WERI-Rb-1 (cell line): ENCODE measurements at regions not wholly inside any gene's neighbourhood (a gene's known extent, or its start where the extent isn't known, plus 50 kb on each side); places are given as distances from the start of the nearest gene placed in this dataset.
A peak's percentile ranks its signal among the peaks of the same experiment; 100 is the strongest.

Experiments used
- DNase-seq: peaks from one replicate; pipeline ENCODE4 v3.0.0-alpha.2; 2020
- H3K27ac ChIP-seq: fragments of 250-450 bp; sonication (Bioruptor Pico); 2 replicates; pipeline ENCODE4 v1.5.1; 2020; ENCODE audit warnings: mild to moderate bottlenecking, moderate library complexity
- H3K27me3 ChIP-seq: fragments of 250-450 bp; sonication (Bioruptor Pico); 2 replicates; pipeline ENCODE4 v1.5.1; 2021; ENCODE audit warnings: mild to moderate bottlenecking, low read depth, moderate library complexity; ENCODE audit not compliant: insufficient read depth, severe bottlenecking
- H3K36me3 ChIP-seq: fragments of 250-450 bp; sonication (Bioruptor Pico); 2 replicates; pipeline ENCODE4 v1.5.1; 2020; ENCODE audit warnings: mild to moderate bottlenecking, moderate library complexity
- H3K4me3 ChIP-seq: 2 replicates; pipeline ENCODE4 v1.5.1; 2011; ENCODE audit warnings: low read depth, mild to moderate bottlenecking, control low read depth, low read length
- H3K9me3 ChIP-seq: fragments of 250-450 bp; sonication (Bioruptor Pico); 2 replicates; pipeline ENCODE4 v1.5.1; 2021; ENCODE audit warnings: mild to moderate bottlenecking, moderate library complexity; ENCODE audit not compliant: severe bottlenecking
- CTCF ChIP-seq: IDR thresholded peaks from 2 replicates; pipeline ENCODE4 v1.5.1; 2011; ENCODE audit warnings: low read depth, mild to moderate bottlenecking, control low read depth, inconsistent platforms, low read length

GRCh38 chr12:124080649-124081048 lies 107.6 kb downstream of the ZNF664 start:
- TF ChIP-seq CTCF, result no peak
- DNase-seq, result no peak
- H3K27ac ChIP-seq, result no peak overlapping the region
- no peaks in the 10 kb centered on the region for H3K36me3 ChIP-seq
- H3K27me3 ChIP-seq, result no peaks in the 10 kb centered on the region
- no peak overlapping the region for H3K4me3 ChIP-seq
- no peaks in the 10 kb centered on the region for H3K9me3 ChIP-seq

- no peak overlapping the region for H3K4me3 ChIP-seq
- H3K36me3 ChIP-seq, result no peaks in the 10 kb centered on the region
- no peaks in the 10 kb centered on the region for H3K27me3 ChIP-seq
- no peaks in the 10 kb centered on the region for H3K9me3 ChIP-seq
- no peak for DNase-seq
- H3K27ac ChIP-seq, result no peak overlapping the region; the same call in 1 of the 2 replicates
- no peak for TF ChIP-seq CTCF
Measured at GRCh38 chr12:124082012-124082411, 109.0 kb downstream of the ZNF664 start.

GRCh38 chr12:124082687-124083086 lies 109.7 kb downstream of the ZNF664 start:
- peak; percentile 58 for DNase-seq
- H3K36me3 ChIP-seq, result no peaks in the 10 kb centered on the region
- H3K9me3 ChIP-seq, result no peaks in the 10 kb centered on the region
- TF ChIP-seq CTCF, result no peak
- no peak overlapping the region for H3K4me3 ChIP-seq
- H3K27me3 ChIP-seq, result no peaks in the 10 kb centered on the region
- H3K27ac ChIP-seq, result peak overlapping the region; percentile 66

GRCh38 chr12:124083708-124084107 lies 110.7 kb downstream of the ZNF664 start:
- peak overlapping the region; percentile 66 for H3K27ac ChIP-seq
- no peak for DNase-seq
- no peak for TF ChIP-seq CTCF
- no peak overlapping the region for H3K4me3 ChIP-seq
- no peaks in the 10 kb centered on the region for H3K27me3 ChIP-seq
- no peaks in the 10 kb centered on the region for H3K9me3 ChIP-seq
- H3K36me3 ChIP-seq, result no peaks in the 10 kb centered on the region

GRCh38 chr12:124085419-124086296 lies 112.6 kb downstream of the ZNF664 start:
- no peak for DNase-seq
- TF ChIP-seq CTCF, result no peak
- Histone ChIP-seq H3K4me3 (no peak overlapping the region), H3K9me3 (no peaks in the 10 kb centered on the region), H3K27ac (no peak overlapping the region), H3K27me3 (no peaks in the 10 kb centered on the region), H3K36me3 (no peaks in the 10 kb centered on the region)
